ENCODE measurements at regions not wholly inside any gene's neighbourhood (a gene's known extent, or its start where the extent isn't known, plus 50 kb on each side); places are given as distances from the start of the nearest gene placed in this dataset.

GRCh38 chr10:33532901-33533300, 198.4 kb upstream of the NRP1 start:
- Histone ChIP-seq H3K9me3 (no peaks in the 10 kb centered on the region), H3K27me3 (no peaks in the 10 kb centered on the region), H3K27ac (no peak overlapping the region), H3K4me1 (no peaks in the 10 kb centered on the region), H3K4me3 (no peak overlapping the region), H3K36me3 (no peaks in the 10 kb centered on the region)
- no peak for DNase-seq (ENCODE audit: extremely low spot score in 2 of 2)
- intact Hi-C loops (cut with DNase I): no loop called here
- TF ChIP-seq POLR2A (IDR thresholded peaks at IDR 0.05) (no peak), POLR2AphosphoS5 (IDR thresholded peaks at IDR 0.05; ENCODE audit: insufficient read depth in 1 of 2, low read depth in 1 of 2) (no peak)
- TF ChIP-seq, protein P1, sequence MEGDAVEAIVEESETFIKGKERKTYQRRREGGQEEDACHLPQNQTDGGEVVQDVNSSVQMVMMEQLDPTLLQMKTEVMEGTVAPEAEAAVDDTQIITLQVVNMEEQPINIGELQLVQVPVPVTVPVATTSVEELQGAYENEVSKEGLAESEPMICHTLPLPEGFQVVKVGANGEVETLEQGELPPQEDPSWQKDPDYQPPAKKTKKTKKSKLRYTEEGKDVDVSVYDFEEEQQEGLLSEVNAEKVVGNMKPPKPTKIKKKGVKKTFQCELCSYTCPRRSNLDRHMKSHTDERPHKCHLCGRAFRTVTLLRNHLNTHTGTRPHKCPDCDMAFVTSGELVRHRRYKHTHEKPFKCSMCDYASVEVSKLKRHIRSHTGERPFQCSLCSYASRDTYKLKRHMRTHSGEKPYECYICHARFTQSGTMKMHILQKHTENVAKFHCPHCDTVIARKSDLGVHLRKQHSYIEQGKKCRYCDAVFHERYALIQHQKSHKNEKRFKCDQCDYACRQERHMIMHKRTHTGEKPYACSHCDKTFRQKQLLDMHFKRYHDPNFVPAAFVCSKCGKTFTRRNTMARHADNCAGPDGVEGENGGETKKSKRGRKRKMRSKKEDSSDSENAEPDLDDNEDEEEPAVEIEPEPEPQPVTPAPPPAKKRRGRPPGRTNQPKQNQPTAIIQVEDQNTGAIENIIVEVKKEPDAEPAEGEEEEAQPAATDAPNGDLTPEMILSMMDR (IDR thresholded peaks at IDR 0.05): no peak

- intact Hi-C loops (cut with DNase I): no loop called here
- DNase-seq (ENCODE audit: extremely low spot score in 2 of 2): no peak
- Histone ChIP-seq H3K4me3 (no peak overlapping the region), H3K27ac (no peak overlapping the region), H3K36me3 (no peaks in the 10 kb centered on the region), H3K9me3 (no peaks in the 10 kb centered on the region), H3K27me3 (no peaks in the 10 kb centered on the region), H3K4me1 (no peaks in the 10 kb centered on the region)
- TF ChIP-seq POLR2A (IDR thresholded peaks at IDR 0.05) (no peak), POLR2AphosphoS5 (IDR thresholded peaks at IDR 0.05; ENCODE audit: insufficient read depth in 1 of 2, low read depth in 1 of 2) (no peak)
- TF ChIP-seq, protein P1 (IDR thresholded peaks at IDR 0.05): no peak
Measured at GRCh38 chr10:33529234-33529633, 194.8 kb upstream of the NRP1 start.

GRCh38 chr10:33524966-33525365, 190.5 kb upstream of the NRP1 start:
- TF ChIP-seq POLR2A (IDR thresholded peaks at IDR 0.05): no peak
- TF ChIP-seq, protein P1 (IDR thresholded peaks at IDR 0.05): no peak
- no peak for TF ChIP-seq POLR2AphosphoS5 (IDR thresholded peaks at IDR 0.05; ENCODE audit: insufficient read depth in 1 of 2, low read depth in 1 of 2)
- Histone ChIP-seq H3K4me3 (no peak overlapping the region), H3K27me3 (no peaks in the 10 kb centered on the region), H3K9me3 (no peaks in the 10 kb centered on the region), H3K36me3 (no peaks in the 10 kb centered on the region), H3K4me1 (no peaks in the 10 kb centered on the region), H3K27ac (no peak overlapping the region)
- intact Hi-C loops (cut with DNase I): no loop called here
- no peak for DNase-seq (ENCODE audit: extremely low spot score in 2 of 2)

GRCh38 chr10:33524041-33524440, 189.6 kb upstream of the NRP1 start:
- intact Hi-C loops (cut with DNase I): no loop called here
- TF ChIP-seq, protein P1 (IDR thresholded peaks at IDR 0.05): no peak
- TF ChIP-seq POLR2AphosphoS5 (IDR thresholded peaks at IDR 0.05; ENCODE audit: insufficient read depth in 1 of 2, low read depth in 1 of 2) (no peak), POLR2A (IDR thresholded peaks at IDR 0.05) (no peak)
- no peaks in the 10 kb centered on the region for H3K4me1 ChIP-seq
- no peaks in the 10 kb centered on the region for H3K36me3 ChIP-seq
- no peak for DNase-seq (ENCODE audit: extremely low spot score in 2 of 2)
- no peak overlapping the region for H3K4me3 ChIP-seq
- H3K9me3 ChIP-seq: no peaks in the 10 kb centered on the region
- no peak overlapping the region for H3K27ac ChIP-seq
- no peaks in the 10 kb centered on the region for H3K27me3 ChIP-seq

GRCh38 chr10:33523236-33523792, 188.8 kb upstream of the NRP1 start:
- no peak overlapping the region for H3K4me3 ChIP-seq
- no peaks in the 10 kb centered on the region for H3K36me3 ChIP-seq
- no peak overlapping the region for H3K27ac ChIP-seq
- intact Hi-C loops (cut with DNase I): no loop called here
- no peak for TF ChIP-seq POLR2A (IDR thresholded peaks at IDR 0.05)
- TF ChIP-seq POLR2AphosphoS5 (IDR thresholded peaks at IDR 0.05; ENCODE audit: insufficient read depth in 1 of 2, low read depth in 1 of 2): no peak
- TF ChIP-seq, protein P1 (IDR thresholded peaks at IDR 0.05): no peak
- no peak for DNase-seq (ENCODE audit: extremely low spot score in 2 of 2)
- no peaks in the 10 kb centered on the region for H3K27me3 ChIP-seq
- H3K9me3 ChIP-seq: no peaks in the 10 kb centered on the region
- H3K4me1 ChIP-seq: no peaks in the 10 kb centered on the region
